SK-N-MC (cell line): ENCODE measurements at regions not wholly inside any gene's neighbourhood (a gene's known extent, or its start where the extent isn't known, plus 50 kb on each side); places are given as distances from the start of the nearest gene placed in this dataset.

ENCODE experiments used
- EZH2 ChIP-seq: fragments of 200-600 bp; sonication (generic); IDR thresholded peaks from one replicate; pipeline ENCODE4 v1.6.1; 2017; ENCODE audit warnings: antibody characterized with exemption
- FOXP2 ChIP-seq: optimal IDR thresholded peaks from 2 replicates; pipeline ENCODE3; 2011; ENCODE audit warnings: mild to moderate bottlenecking, moderate library complexity; ENCODE audit not compliant: insufficient read depth; ENCODE audit errors: extremely low read length, control extremely low read depth
- POLR2AphosphoS5 ChIP-seq: IDR thresholded peaks from 2 replicates; pipeline ENCODE4 v1.6.1; 2012; ENCODE audit warnings: mild to moderate bottlenecking, low read depth, low read length, borderline replicate concordance

DNA sequence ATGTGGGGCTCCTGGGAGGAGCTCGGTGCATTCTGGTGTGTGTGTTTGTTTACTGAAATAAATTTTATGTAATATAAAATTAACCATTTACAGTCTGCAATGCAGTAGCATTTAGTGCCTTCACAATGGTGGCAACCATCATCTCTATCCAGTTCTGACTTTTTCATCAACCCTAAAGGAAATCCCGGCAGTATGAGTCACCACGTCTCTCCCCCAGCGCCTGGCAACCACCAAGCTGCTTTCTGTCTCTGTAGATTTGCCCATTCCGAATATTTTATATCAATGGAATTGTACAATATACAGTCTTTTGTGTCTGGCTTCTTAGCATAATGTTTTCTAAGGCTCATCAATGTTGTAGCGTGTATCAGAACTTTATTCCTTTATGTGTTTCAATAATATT, 300.5 kb downstream of the MIAT start:
- TF ChIP-seq EZH2 (no peak), POLR2AphosphoS5 (no peak), FOXP2 (no peak)
